ENCODE measurements at regions not wholly inside any gene's neighbourhood (a gene's known extent, or its start where the extent isn't known, plus 50 kb on each side); places are given as distances from the start of the nearest gene placed in this dataset.

DNA sequence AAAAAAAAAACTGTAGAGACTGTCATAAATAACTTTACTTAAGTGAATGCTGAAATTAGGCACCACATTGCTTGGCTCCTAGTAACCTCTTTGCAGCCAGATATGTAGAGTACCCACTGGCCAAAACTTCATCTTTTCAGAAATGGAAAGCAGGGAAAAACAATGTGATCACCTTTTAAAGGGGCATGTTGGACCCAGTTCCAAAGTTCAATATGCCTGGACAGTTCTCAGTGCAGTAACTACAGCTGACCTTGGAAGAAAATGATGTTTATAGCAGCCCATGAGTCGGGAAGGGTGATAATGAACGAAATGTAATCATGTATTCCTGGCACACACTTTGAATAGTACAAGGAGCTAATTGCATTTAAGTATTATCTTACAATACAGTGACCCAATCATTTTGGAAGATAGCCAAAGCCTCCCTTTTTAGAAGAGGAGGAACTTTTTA lies 93.6 kb upstream of the TAB2 start:
- TF ChIP-seq ZNF274 (IDR thresholded peaks at IDR 0.05; ENCODE audit: low read depth, low read length) = no peak
- no peak overlapping the region for H3K4me3 ChIP-seq (ENCODE audit: low read length)

DNA sequence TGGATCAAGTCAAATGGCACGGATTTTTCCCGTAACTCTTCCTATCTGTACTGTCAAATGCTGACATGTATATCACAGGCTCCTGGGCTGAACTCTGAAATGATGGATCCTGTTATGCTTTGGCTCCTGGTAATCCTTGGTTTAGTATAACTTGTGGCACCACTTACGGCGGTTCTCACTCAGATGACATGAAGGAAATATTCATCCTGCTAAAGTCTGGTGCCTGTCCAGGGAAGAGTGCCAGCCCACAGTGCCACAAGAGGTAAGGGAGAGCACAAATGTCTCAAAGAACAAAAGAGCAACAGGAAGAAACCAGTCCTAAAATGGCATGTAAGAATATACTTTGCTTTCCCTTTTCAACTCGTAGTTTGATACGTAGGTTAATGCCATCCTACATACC lies 93.1 kb upstream of the TAB2 start:
- no peak for TF ChIP-seq ZNF274 (IDR thresholded peaks at IDR 0.05; ENCODE audit: low read depth, low read length)
- no peak overlapping the region for H3K4me3 ChIP-seq (ENCODE audit: low read length)

DNA sequence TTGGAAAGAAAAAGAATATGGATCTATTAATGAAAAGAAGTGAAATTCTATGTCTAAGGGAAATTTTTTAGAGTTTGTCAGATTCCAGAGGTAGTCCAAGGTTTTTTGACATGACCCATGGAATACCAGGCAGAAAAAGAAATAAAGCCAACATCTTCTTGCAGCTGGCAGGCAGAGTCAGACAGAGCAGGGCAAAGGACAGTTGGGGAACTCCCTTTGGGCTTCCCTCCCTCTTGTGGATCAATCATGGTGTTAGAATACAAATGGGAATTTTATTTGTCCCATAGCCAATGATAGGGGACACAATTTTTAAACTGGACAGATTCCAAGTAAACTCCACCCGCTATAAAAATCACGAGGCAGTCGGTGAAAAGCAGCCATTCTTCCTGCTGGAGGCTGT lies 92.1 kb upstream of the TAB2 start:
- TF ChIP-seq ZNF274 (IDR thresholded peaks at IDR 0.05; ENCODE audit: low read depth, low read length) = no peak
- no peak overlapping the region for H3K4me3 ChIP-seq (ENCODE audit: low read length)

DNA sequence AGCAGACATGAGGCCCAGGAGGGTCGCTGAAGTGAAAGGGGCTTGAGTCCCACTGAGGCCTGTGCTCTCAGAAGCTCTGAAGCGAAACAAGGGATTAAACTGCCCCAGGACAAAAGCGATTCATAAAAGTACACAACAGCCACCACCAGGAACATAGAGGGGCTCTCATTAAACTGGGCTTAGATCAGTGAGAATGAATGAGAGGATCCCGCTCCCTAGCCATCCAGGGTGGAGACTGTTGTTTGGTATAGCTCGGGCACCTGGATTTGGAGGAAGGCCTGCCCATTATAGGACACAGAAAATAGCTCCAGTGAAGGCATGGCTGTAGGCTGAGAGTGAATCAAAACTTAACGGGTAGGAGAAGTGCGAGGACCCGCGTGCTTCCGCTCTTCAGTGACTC lies 91.6 kb upstream of the TAB2 start:
- TF ChIP-seq ZNF274 (IDR thresholded peaks at IDR 0.05; ENCODE audit: low read depth, low read length) = no peak

DNA sequence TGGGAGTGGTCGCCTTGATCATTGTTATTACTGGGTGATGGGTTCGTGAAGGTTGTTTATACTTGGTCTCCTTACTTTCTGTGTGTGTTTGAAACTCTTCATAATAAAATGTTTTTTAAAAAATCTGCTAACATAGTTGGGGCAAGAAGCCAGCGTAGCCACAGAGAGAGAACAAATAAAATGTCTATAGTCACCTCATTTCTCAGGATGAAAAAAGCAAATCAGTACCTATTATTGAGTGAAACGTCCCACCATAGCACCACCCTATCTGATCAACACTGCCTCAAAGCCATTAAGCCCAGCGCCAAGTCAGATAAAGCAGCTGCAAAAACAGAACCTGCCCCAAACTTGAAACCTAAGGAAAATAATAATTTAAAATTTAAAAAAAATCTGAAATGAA lies 89.7 kb upstream of the TAB2 start:
- H3K4me3 ChIP-seq (ENCODE audit: low read length) = no peak overlapping the region
- TF ChIP-seq ZNF274 (IDR thresholded peaks at IDR 0.05; ENCODE audit: low read depth, low read length) = no peak

More for the DNA sequence above, 91.6 kb upstream of the TAB2 start:
- H3K4me3 ChIP-seq (ENCODE audit: low read length) = no peak overlapping the region

DNA sequence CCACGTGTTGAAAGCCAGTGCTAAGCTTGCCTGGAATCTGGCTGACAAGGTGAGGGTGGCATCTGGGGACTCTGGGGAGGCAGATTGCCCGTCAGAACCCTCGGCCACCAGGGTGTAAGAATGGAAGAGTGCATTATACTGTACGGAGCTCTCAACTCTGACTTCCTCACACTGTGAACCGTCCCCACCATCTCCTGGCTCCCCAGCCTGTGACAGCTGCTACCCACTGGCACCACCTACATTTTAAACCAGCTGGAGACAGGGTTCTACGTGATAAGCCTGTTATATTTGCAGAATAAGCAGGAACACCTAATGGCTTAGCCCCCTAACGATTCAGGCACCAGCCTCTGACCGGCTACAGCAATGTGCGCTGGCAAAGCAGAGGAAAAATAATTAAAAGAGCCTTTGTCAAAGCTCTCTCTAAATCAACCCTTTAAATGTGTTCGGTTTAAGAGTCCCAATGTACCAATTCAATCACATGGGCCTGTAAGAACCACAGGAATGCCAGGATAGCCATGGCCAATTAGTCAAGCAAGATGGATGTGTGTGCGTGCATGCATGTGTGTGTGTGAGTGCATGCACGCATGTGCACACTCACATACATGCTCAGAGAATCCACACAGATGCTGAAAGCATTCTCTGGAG lies 89.1 kb upstream of the TAB2 start:
- H3K4me3 ChIP-seq (ENCODE audit: low read length) = no peak overlapping the region
- TF ChIP-seq ZNF274 (IDR thresholded peaks at IDR 0.05; ENCODE audit: low read depth, low read length) = no peak

DNA sequence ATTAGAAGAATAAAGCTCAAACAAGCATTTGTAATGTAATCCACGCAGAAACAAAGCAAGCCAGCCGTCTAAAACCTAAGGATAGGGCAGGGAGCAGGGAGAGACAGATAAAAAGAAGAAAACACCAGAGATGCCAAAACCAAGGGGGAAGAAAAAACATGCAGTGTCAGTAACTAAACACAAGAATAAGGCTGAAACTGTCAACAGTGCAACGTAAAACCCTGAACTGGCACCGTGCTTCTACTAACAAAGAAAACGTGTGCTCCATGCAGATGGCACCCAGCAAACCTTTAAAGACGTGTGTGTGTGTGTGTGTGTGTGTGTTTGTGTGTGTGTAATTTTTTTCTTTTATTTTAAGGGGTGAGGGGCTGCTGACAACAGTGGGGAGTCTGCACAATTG lies 88.4 kb upstream of the TAB2 start:
- H3K4me3 ChIP-seq (ENCODE audit: low read length) = no peak overlapping the region
- TF ChIP-seq ZNF274 (IDR thresholded peaks at IDR 0.05; ENCODE audit: low read depth, low read length) = no peak

DNA sequence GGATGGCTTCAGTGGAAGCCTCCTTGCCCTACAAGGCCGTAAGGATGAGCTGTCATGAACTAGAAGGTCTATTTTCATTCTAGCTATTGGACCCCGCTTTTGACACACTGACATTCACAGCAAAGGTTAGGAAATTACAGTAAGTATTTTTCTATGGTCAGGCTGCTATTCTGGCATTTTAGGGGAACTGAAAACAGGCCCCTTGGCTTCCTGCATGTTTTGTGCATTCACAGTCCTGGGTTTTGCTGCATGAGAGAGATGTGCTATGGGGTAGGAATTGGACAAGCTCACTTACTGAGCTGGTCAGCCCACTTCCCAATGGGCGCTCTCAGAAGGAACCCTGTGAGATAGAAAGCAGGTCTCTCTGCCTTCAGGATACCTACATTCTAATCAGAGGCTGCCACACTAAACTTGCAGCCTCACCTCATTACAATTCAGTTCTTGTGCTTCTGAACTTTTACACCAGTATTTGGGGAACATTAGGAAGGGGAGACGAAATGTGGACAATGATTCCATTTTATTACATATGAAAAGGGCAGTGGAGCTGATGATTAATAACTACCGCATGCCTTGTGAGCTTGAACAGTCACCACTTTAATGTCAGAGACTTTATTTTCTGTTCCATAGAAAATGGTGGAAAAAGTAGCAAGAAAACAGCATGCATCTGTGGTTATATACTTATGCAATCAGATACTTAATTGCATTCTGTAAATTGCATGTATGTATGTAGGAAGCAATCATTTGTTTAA lies 86.6 kb upstream of the TAB2 start:
- no peak overlapping the region for H3K4me3 ChIP-seq (ENCODE audit: low read length)
- no peak for TF ChIP-seq ZNF274 (IDR thresholded peaks at IDR 0.05; ENCODE audit: low read depth, low read length)

DNA sequence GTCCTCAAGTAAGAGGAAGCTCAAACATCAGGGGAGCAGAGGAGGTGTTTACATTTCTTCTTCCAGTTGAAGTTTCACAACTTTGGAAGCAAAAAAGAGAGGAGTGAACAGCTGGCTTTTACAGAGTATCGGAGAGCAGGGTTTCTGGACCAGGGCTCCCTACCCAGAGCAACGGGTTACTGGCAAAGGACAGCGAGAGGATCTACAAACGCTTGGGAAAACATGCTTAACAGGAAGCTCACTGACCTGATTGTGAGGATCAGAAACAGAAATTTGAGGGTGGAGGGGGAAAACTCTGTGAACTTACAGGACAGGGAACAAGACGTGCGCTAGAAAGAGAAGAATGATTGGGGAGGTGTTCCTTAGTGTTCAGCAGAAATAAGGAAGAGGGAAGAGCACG lies 85.7 kb upstream of the TAB2 start:
- no peak for TF ChIP-seq ZNF274 (IDR thresholded peaks at IDR 0.05; ENCODE audit: low read depth, low read length)
- no peak overlapping the region for H3K4me3 ChIP-seq (ENCODE audit: low read length)

DNA sequence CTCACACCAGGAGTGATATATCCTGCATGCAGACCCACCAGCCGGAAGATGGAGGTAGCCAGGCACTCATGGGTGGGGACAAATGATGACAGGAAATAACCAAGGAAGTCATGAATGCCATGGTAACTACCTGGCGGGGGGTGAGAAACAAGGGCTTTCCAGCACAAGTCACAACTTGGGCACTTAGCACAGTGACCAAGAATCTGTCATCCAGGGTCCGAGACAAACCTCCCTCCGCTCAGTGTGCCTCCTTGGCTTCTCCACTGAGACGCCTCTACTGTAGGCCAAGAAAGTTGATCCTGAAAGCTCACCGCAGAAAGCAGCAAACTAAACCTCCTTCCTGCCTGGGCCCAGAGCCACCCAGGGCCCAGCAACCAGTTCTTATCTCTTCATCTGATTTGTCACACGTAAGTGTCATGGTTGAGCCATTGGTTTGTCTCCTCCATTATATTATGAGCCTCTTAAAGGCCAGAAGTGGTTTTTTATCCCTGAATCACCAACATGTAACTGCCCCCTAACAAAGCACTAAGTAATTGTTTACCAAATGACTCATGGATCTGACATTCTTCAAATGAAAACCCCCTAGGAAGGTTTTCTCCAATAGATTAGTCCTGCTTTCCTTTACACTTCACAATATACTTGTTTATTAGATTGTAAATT lies 84.3 kb upstream of the TAB2 start:
- no peak for TF ChIP-seq ZNF274 (IDR thresholded peaks at IDR 0.05; ENCODE audit: low read depth, low read length)
- H3K4me3 ChIP-seq (ENCODE audit: low read length) = no peak overlapping the region

DNA sequence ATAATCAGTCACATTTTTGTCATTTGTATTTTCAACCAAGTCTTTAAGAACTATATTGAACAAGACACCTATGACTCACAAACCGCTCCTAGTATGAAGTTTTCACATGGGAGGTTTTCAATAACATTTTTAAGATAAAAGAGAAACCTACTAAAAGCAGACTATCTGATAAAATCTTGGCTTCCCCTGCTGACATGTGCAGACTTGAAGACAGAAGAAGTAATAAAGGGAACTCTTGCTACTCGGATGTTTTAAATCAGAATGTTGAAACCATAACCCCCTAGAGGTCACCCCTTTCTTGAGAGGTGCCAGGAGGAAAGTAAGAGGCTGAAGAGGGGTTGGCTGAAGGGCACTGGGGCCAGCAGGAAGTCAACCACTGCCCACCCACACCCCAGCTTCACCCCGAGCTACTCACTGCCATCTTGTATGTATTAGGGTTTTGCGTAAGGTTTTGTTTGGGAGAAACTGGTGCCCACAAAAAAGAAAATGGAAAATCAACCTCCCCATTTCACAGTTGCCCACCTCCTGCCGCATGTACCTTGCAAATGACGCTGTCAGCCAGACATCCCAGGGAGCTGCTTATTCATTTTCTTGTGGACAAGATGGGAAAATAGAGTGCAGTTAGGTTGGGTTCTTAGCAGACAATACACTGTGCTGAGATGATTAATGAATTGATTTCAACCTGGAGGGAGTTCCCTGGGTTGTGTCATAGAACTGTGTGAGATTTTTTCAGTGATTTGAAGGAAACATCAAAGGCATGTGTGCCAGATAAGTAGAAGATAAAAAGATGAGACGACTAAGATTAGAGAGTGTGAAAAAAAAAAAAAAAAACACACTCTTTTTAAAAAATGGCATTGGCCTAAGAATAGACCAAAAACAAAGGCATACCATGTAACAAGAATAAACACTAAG lies 83.2 kb upstream of the TAB2 start:
- no peak for TF ChIP-seq ZNF274 (IDR thresholded peaks at IDR 0.05; ENCODE audit: low read depth, low read length)
- no peak overlapping the region for H3K4me3 ChIP-seq (ENCODE audit: low read length)

DNA sequence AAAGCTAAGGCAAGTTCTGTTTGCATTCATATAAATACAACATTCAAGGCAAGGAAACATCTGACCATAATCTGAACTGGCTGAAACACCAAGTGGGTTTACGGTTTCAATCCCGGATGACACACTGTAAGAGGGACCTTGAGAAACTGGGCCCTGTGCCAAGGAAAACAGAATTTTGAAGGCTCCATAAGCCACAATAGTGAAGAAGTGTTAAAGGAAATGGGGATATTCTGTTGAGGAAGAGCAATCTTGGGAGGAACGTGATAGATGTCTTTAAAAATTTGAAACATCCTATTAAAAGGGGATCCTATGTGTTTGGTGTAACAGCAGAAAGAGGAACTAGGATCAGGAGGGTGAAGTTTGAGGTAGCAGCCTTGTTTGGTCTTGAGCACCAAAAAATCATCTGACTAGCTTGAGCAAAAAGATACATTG lies 82.4 kb upstream of the TAB2 start:
- no peak overlapping the region; the same call in 1 of the 2 replicates for H3K4me3 ChIP-seq (ENCODE audit: low read length)
- TF ChIP-seq ZNF274 (IDR thresholded peaks at IDR 0.05; ENCODE audit: low read depth, low read length) = no peak

DNA sequence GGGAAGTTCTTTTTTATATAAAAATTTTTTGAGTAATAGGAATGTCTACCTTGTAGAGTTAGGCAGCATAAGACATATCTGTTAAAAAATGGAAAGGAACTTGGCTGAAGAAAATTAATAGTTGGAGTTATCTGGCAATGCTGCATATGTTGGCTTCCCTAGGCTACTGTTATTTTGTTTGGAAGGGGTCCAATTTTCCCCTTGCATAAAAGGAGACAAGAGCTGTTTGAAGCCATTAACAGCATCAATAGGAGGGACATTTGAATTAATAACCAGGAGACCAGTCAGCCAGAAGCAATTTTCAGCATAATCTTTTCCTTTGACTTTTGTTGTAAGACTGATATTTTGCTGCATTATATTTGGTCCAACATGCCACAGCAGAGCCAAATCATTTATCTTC lies 80.9 kb upstream of the TAB2 start:
- H3K4me3 ChIP-seq (ENCODE audit: low read length) = no peak overlapping the region
- TF ChIP-seq ZNF274 (IDR thresholded peaks at IDR 0.05; ENCODE audit: low read depth, low read length) = no peak

DNA sequence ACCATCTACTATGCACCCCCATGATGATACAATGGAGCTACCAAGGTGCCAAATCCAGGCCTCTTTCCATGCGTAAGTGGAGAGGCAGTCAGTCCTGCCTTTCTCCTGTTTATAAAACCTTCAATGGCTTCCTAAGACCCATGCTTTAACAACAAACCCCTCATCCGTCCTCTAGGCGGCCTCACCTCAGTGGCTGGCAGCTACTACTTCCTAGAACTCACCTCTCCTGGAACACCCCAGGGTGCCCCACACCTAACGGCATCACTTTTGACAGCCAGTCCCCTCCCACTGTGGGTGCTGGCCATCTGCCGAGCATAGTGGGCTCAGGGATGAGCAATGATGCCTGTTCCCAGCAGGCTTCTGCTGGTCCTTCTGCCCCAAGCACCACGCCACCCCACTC lies 80.0 kb upstream of the TAB2 start:
- no peak overlapping the region for H3K4me3 ChIP-seq (ENCODE audit: low read length)
- TF ChIP-seq ZNF274 (IDR thresholded peaks at IDR 0.05; ENCODE audit: low read depth, low read length) = no peak
